C4-2B (cell line): ENCODE measurements at regions not wholly inside any gene's neighbourhood (a gene's known extent, or its start where the extent isn't known, plus 50 kb on each side); places are given as distances from the start of the nearest gene placed in this dataset.

Source experiments
- CTCF ChIP-seq: fragments of 450-650 bp; conservative IDR thresholded peaks from 2 replicates; pipeline ENCODE4 v1.5.1; 2017; ENCODE audit warnings: mild to moderate bottlenecking
- ZFX ChIP-seq: fragments of 450-650 bp; IDR thresholded peaks from 2 replicates; pipeline ENCODE4 v1.6.1; 2017

GRCh38 chrX:42117318-42117717, 194.0 kb upstream of the CASK start:
- TF ChIP-seq CTCF (no peak), ZFX (no peak)
